HCT116 (cell line): ENCODE measurements at regions not wholly inside any gene's neighbourhood (a gene's known extent, or its start where the extent isn't known, plus 50 kb on each side); places are given as distances from the start of the nearest gene placed in this dataset.

ENCODE experiments used
- CTCF ChIP-seq, 3 experiments: fragments of 200-600 bp in 1 of 3; sonication (generic) in 1 of 3; IDR thresholded peaks in 2 of 3; conservative IDR thresholded peaks in 1 of 3; 2 replicates each; pipeline ENCODE4 v1.5.1; 2012 to 2017; ENCODE audit warnings: low read depth in 2 of 3, low read length in 2 of 3, antibody characterized with exemption in 1 of 3, borderline replicate concordance in 1 of 3, control low read depth in 1 of 3, mild to moderate bottlenecking in 1 of 3, mixed read lengths in 1 of 3, mixed run types in 1 of 3, moderate library complexity in 1 of 3; ENCODE audit not compliant: insufficient read depth in 1 of 3
- JUND ChIP-seq: IDR thresholded peaks from 2 replicates; pipeline ENCODE4 v1.6.1; 2012
- MAX ChIP-seq: IDR thresholded peaks from 2 replicates; pipeline ENCODE4 v1.6.1; 2012
- POLR2A ChIP-seq: IDR thresholded peaks from 2 replicates; pipeline ENCODE4 v1.7.0; 2011; ENCODE audit warnings: borderline replicate concordance; ENCODE audit not compliant: insufficient read depth, insufficient read length; ENCODE audit errors: extremely low read depth
- POLR2AphosphoS5 ChIP-seq: IDR thresholded peaks from 2 replicates; pipeline ENCODE4 v1.6.1; 2011; ENCODE audit warnings: mild to moderate bottlenecking, low read depth, low read length, moderate library complexity
- REST ChIP-seq: IDR thresholded peaks from 2 replicates; pipeline ENCODE4 v1.6.1; 2012; ENCODE audit warnings: low read depth

- TF ChIP-seq POLR2A: no peak
- TF ChIP-seq CTCF (IDR thresholded peaks at IDR 0.05 in 2 of 3, conservative IDR thresholded peaks at IDR 0.05 in 1 of 3; ENCODE audit: borderline replicate concordance in 1 of 3, insufficient read depth in 1 of 3, low read depth in 2 of 3, low read length in 2 of 3): no peak
- no peak for TF ChIP-seq MAX
- TF ChIP-seq POLR2AphosphoS5: no peak
- TF ChIP-seq JUND: no peak
- no peak for TF ChIP-seq REST
Observed at GRCh38 chr7:156050636-156051569, 238.6 kb upstream of the SHH start.
